ENCODE measurements at regions not wholly inside any gene's neighbourhood (a gene's known extent, or its start where the extent isn't known, plus 50 kb on each side); places are given as distances from the start of the nearest gene placed in this dataset.
A peak's percentile ranks its signal among the peaks of the same experiment; 100 is the strongest.
"Not testable (repeated sequence)": the region's sequence is repeated elsewhere in the genome, so short reads cannot be mapped to it uniquely, and the experiment has no call there.

DNA sequence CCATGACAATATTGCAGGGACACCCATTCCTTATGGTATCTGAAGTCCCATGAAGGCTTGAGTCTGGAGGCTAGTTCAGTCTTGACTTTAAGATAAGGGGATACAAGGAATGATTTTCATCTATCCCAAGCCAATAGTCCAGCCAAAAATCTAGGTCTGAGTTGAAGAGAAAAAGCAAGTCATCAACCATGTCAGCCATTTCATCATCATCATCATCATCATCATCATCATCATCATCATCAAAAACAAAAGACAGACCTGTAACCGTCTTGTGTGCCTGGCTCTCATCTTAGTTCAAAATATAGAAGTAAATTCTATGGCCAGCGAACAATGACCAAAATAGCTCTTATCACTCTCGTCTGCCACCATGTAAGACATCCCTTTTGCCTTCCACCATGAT is 59.5 kb upstream of the FAM90A26 start:
- not testable (repeated sequence) for DNase-seq

DNA sequence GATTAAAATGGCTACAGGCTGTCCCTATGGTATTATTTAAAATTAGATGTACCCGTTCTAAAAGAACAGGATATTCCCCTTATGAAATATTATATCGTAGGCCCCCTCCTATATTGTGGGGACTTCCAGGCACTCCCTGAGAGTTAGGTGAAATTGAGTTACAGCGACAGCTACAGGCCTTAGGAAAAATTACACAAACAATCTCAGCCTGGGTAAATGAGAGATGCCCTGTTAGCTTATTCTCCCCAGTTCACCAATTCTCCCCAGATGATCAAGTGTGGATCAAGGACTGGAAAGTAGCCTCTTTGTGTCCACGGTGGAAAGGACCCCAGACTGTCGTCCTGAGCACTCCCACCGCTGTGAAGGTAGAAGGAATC is 67.1 kb upstream of the FAM90A26 start:
- DNase-seq: not testable (repeated sequence)

DNA sequence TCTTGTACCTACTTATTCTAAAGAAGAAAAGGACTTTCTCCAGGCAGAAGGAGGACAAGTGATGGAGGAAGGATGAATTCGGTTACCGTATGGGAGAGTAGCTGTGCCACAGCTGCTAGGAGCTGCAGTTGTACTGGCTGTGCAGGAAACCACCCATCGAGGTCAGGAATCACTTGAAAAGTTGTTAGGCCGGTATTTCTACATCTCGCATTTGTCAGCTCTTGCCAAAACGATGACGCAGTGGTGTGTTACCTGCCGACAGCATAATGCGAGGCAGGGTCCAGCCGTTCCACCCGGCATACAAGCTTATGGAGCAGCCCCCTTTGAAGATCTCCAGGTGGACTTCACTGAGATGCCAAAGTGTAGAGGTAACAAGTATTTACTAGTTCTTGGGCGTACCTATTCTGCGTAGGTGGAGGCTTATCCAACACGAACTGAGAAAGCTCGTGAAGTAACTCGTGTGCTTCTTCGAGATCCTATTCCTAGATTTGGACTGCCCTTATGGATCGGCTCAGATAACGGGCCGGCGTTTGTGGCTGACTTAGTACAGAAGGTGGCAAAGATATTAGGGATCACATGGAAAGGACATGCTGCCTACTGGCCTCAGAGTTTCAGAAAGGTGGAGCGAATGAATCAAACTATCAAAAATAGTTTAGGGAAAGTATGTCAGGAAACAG is 67.6 kb upstream of the FAM90A26 start:
- peak; percentile 39 for DNase-seq

DNA sequence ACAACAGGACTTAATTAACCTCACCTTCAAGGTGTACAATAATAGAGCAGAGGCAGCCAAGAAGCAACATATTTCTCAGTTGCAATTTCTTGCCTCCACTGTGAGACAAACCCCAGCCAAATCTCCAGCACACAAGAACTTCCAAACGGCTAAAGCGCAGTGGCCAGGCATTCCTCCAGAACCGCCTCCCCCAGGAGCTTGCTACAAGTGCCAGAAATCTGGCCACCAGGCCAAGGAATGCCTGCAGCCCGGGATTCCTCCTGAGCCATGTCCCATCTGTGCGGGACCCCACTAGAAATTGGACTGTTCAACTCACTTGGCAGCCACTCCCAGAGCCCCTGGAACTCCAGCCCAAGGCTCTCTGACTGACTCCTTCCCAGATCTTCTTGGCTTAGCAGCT is 73.9 kb upstream of the FAM90A26 start:
- DNase-seq: not testable (repeated sequence)

DNA sequence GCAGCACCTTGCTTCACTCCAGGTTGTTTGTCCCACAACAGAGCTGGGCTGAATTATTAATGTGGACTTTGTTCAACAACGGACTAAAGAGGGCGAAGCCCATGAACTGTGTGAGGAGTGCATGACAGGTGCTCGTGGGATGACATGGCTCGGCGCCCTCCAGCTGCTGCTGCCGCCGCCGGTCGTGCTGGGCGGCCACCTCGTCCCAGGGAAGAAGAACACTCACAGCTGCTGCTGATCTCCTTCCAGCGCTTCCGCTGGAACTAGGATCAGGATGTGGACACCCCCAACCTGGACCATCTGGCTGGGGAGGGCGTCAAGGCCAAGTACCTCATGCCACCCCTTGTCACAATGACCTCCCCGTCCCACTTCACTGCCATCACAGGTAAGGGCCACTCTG is 91.4 kb upstream of the FAM90A26 start:
- DNase-seq: not testable (repeated sequence)

DNA sequence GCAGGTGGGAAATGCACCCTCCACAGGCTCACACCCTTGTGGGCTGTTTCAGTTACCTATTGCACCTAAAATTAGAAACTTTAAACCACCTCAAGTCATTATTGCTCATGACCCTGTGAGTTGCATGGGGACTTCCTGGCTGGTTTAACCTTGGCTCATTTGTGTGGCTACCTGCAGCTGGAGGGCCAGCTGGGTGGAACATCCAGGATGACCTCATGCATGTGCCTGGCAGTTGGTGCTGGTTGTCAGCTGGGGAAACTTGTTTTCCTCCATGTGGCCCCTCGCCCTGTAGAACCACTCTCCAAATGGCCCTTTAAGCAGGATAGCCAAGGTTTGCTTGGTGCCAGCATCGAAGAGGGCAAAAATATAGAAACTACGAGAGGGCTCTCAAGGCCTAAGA is 93.2 kb upstream of the FAM90A26 start:
- not testable (repeated sequence) for DNase-seq

DNA sequence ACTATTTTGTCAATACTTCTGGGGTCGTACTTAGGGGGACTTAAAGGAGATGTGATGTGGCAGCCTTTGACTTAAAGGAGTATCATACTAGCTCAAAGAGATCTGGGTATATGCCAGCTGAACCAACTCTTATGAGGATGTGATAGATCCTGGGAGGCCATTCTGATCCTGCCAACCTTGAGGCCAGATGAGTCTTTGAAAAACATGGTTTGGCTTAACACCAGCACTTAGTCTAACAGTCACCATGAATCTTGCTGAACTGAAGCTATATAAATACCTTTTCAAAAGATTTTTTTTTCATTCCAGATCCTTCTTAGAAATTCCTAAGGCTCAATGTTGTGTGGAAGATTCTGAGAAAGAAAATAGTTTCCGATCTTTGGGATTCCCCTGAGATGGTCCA is 93.7 kb upstream of the FAM90A26 start:
- DNase-seq: not testable (repeated sequence)

DNA sequence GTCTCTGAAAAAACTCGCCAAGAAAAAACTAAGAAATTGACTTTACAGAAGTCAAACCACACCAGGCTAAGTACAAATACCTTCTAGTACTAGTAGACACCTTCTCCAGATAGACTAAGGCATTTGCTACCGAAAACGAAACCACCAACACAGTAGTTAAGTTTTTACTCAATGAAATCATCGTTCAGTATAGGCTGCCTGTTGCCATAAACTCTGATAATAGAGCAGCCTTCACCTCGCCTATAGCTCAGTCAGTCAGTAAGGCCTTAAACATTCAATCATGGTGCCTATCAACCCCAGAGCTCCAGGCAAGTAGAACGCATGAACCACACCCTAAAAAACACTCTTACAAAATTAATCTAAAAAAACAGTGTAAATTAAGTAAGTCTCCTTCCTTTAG is 96.8 kb upstream of the FAM90A26 start:
- DNase-seq: not testable (repeated sequence)

DNA sequence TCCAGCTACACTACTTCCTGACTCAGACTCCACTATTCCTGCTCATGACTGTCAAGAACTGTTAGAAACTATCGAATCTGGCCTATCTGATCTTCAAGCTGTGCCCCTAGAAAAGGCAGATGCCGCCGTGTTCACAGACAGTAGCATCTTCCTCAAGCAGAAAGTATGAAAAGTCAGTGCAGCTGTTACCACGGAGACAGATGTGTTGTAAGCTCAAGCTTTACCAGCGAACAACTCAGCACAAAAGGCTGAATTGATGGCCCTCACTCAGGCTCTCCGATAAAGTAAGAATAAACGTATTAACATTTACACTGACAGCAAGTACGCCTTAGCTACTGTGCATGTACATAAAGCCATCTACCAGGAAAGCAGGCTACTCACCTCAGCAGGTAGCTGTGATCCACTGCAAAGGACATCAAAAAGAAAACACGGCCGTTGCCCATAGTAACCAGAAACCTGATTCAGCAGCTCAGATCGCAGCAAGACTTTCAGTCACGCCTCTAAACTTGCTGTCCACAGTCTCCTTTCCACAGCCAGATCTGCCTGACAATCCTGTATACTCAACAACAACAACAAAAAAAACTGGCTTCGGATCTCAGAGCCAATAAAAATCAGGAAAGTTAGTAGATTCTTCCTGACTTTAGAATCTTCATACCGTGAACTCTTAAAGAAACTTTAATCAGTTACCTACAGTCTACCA is 97.5 kb upstream of the FAM90A26 start:
- not testable (repeated sequence) for DNase-seq

DNA sequence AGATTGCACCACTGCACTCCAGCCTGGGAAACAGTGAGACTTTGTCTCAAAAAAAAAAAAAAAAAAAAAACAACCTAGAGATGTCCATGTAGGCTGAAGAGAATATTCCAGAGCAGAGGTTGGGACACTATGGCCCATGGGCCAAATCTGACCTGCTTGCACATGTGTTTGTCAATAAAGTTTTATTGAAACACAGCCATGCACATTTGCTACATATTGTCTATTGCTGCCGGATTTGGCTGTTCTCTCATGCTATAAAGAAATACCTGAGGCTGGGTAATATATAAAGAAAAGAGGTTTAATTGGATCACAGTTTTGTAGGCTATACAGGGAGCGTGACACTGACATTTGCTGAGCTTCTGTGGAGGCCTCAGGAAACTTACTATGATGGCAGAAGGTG is 102.3 kb upstream of the FAM90A26 start:
- not testable (repeated sequence) for DNase-seq

DNA sequence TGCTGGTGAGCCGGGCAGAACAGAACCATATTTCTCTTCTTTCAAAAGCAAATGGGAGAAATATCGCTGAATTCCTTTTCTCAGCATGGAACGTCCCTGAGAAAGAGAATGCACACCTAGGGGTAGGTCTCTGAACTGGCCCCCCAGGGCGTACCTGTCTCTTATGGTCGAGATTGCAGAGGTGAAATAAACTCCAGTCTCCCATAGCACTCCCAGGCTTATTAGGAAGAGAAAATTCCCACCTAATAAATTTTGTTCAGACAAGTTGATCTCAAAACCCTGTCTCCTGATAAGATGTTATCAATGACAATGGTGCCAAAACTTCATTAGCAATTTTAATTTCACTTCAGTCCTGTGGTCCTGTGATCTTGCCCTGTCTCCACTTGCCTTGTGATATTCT is 106.6 kb upstream of the FAM90A26 start:
- not testable (repeated sequence) for DNase-seq

DNA sequence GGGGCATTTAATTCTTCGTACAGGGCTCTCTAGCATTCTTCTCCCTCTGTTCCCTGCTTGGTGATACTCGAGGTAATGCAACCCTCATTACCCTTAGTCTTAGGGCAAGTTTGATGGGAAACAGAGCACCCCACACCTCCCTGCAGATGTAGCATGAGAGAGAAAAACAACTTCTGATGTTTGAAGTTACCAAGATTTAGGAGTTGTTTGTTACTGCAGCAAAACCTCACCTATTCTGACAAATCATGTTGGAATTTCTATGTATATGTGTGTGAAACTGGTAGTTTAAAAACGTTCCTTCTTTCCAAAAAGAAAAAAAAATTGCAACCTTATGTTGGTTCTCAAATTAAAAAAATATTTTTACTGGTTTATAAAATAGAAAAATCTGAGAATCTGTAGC is 145.3 kb upstream of the FAM90A26 start:
- not testable (repeated sequence) for DNase-seq

DNA sequence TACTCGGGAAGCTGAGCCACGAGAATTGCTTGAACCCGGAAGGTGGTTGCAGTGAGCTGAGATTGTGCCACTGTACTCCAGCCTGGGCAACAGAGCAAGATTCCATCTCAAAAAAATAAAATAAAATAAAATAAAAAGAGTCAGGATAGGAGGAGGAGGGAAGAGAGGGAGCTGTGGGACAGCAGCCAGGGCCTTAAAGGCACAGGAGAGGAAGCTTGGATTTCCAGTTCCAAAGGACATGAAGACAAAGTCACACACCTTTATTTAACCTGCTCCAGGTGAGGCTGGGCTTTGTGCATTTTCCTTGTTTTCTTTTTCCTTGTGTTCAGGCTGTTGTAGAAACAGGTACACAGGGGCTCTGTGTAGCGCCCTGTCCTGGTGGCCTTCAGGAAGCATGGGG is 138.2 kb upstream of the HMX1 start:
- not testable (repeated sequence) for DNase-seq

DNA sequence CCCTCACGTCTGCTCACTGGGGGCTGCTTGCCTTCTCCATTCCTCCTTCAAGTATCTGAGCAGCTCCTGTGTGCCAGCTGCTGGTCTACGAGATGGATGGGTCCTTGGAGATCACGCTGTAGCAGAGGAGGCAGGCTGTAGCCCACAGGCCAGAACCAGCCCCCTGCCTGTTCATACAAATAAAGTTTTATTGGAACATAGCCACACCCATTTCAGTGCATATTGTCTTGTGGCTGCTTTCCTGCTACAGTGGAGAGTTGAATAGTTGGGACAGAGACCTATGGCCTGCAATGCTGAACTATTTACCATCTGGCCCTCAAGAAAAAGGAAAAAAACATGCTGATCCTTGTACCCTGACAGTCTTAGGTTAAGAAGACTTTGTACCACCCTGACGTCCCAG is 136.8 kb upstream of the HMX1 start:
- not testable (repeated sequence) for DNase-seq

DNA sequence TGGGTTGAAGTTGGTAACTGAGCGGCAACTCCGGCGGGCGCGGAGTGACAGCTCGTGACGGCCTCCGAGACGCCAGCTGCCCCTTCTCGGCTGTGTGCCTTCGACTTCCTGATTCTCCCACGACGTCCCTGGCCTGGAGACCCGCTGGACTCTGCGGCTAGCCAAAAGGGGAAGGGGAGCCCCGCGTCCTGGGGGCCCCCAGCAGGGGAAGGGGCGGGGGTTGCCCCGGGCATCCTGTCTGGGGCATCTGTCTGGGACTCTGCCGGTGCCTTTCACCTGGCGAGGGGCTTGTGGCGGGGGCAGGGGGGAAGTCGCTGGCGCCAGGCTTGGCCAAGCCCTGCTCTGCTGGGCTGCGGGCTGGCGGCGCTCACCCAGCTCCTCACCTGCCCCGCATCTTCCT is 129.5 kb upstream of the HMX1 start:
- DNase-seq: not testable (repeated sequence)

DNA sequence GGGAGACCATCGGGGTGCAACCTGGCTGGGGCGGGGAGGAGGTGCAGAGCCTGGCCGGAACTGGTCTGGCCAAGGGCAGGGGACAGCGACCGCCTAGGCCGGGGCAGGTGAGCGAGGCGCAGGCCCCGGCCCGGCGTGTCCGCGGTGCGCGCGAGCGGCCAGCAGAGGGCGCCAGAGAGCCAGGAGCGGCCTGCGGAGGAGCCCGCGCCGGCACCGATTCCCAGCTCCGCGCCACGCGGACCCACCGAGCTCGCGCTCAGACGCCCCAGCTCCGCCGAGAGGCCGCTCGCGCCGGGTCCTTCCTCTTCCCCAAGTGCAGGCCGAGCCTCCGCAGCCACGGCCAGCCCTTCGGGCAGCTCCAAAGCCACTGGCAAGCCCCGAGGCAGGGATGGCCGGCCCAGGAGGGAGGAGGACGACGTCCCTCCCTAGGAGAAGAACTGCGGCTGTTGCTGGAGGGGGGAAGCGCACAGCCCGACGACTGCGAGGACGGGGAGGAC is 128.9 kb upstream of the HMX1 start:
- peak; percentile 7 for DNase-seq

DNA sequence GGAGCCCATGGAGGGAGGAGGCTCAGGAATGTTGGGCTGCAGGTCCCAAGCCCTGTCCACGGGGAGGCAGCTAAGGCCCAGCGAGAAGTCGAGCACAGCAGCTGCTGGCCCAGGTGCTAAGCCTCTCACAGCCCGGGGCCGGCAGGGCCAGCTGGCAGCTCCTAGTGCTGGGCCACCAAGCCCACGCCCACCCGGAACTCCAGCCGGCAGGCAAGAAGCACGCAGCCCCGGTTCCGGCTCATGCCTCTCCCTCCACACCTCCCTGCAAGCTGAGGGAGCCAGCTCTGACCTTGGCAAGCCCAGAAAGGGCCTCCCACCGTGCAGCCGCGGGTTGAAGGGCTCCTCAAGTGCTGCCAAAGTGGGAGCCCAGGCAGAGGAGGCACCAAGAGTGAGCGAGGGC is 121.3 kb upstream of the HMX1 start:
- DNase-seq: not testable (repeated sequence)

DNA sequence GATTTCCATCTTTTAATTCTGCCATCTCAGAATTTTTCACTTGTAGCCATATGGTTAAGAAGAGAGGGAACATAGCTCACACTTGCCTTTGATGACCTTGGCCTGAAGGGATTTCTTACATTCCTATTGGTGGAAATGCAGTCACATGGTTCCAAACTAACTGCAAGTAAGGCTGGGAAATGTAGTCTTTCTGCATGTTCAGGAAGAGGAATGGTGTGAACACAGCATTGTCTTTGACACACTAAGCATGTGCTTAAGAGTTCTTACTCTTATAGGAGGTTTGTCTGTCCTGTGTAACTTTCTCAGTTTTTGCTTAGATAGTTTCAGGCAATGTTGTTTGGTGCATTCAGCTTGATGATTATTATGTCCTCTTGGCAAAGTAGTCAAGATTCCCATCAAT is 119.8 kb upstream of the HMX1 start:
- not testable (repeated sequence) for DNase-seq

DNA sequence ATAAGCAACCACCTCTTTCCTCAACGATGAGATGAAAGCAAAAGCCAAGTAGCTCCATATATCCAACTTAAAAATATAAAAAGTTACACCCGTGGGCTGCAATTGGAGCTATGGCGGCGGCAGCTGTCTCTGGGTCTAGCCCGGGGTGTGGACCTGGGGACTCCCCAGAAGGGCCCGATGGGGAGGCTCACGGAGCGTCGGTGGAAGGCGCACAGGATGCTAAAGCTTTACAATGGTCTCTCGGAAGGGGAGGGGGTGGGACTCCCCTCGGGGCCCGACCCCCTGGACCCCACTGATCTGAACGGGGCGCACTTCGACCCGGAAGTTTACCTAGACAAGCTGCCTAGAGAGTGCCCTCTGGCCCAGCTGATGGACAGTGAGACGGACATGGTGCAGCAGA is 118.7 kb upstream of the HMX1 start:
- not testable (repeated sequence) for DNase-seq

DNA sequence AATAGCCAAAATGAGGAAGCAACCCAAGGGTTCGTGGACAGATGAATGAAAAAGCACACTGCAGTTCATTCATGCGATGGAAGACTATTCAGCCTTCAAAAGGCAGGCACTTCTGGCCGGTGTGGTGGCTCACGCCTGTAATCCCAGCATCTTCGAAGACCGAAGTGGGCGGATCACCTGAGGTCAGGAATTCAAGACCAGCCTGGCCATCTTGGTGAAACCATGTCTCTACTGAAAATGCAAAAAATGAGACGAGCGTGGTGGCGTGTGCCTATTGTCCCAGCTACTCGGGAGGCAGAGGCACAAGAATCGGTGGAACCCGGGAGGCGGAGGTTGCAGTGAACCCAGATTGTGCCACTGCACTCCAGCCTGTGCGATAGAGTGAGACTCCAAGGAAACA is 114.1 kb upstream of the HMX1 start:
- not testable (repeated sequence) for DNase-seq

DNA sequence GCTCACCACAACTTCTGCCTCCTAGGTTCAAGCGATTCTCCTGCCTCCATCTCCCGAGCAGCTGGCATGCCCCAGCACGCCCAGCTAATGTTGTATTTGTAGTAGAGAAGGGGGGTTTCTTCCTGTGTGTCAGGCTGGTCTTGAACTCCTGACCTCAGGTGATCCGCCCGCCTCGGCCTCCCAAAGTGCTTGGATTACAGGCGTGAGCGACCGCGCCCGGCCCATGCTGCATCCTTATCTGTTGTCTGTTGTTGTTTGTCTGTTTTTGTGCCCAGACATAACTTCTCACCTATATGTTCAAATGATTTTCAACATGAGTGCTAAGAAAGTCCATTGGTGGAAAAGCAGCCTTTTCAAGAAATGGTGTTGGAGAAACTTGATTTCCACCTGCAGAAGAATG is 113.0 kb upstream of the HMX1 start:
- DNase-seq: not testable (repeated sequence)

DNA sequence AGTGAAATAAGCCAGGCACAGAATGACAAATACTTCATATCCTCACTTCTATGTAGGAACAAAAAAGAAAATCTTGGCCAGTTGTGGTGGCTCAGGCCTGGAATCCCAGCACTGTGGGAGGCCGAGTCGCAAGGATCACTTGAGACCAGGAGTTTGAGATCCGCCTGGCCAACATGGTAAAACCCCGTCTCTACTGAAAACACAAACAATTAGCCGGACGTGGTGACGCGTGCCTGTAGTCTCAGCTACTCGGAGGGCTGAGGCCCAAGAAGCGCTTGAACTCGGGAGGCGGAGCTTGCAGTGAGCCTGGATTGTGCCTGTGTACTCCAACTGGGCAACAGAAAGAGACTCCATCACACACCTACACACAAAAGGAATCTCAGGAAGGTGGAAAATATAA is 112.3 kb upstream of the HMX1 start:
- DNase-seq: not testable (repeated sequence)

DNA sequence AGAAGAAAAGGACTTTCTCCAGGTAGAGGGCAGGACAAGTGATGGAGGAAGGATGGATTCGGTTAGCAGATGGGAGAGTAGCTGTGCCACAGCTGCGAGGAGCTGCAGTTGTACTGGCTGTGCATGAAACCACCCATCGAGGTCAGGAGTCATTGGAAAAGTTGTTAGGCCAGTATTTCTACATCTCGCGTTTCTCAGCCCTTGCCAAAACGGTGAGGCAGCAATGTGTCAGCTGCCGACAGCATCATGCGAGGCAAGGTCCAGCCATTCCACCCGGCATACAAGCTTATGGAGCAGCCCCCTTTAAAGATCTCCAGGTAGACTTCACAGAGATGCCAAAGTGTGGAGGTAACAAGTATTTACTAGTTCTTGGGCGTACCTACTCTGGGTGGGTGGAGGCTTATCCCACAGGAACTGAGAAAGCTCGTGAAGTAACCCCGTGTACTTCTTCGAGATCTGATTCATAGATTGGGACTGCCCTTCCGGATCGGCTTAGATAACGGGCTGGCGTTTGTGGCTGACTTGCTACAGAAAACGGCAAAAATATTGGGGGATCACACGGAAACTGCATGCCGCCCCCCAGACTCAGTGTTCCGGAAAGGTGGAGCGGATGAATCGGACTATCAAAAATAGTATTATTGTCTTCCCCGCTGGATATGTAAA is 105.0 kb upstream of the HMX1 start:
- DNase-seq: not testable (repeated sequence)

DNA sequence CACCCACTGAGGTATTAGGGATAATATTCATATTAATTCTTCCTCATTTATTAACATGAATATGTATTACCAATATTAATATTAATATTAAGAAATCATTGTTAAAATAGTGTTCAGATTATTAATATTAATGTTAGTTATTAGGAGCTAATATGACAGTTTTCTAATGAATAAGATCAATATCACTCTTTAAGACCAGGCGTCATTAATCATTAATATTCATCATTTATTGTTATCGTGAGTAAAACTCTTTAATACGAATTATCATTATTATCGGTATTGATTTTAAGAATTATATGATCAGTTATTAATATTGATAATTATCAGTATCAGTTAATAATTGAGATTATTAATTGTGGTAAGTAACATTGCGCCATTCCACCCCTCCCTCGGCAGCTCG is 101.0 kb upstream of the HMX1 start:
- not testable (repeated sequence) for DNase-seq

Data from DMS53 (cell line).